Mesothelial cell of epicardium (in vitro differentiated cells): ENCODE measurements at regions not wholly inside any gene's neighbourhood (a gene's known extent, or its start where the extent isn't known, plus 50 kb on each side); places are given as distances from the start of the nearest gene placed in this dataset.

Experiments
- DNase-seq, 2 experiments: peaks; one replicate each; pipeline ENCODE4 v3.0.0; 2021; ENCODE audit warnings: low spot score in 2 of 2; ENCODE audit not compliant: unreplicated experiment in 2 of 2
- H3K27ac Mint-ChIP-seq: 2 replicates; pipeline ENCODE4 v1.8.0; 2021; ENCODE audit warnings: mixed read lengths
- H3K27me3 Mint-ChIP-seq: 2 replicates; pipeline ENCODE4 v1.8.0; 2021; ENCODE audit warnings: low read depth, mixed read lengths
- H3K36me3 Mint-ChIP-seq: 2 replicates; pipeline ENCODE4 v1.8.0; 2021; ENCODE audit warnings: mixed read lengths
- H3K4me1 Mint-ChIP-seq: 2 replicates; pipeline ENCODE4 v1.8.0; 2021; ENCODE audit warnings: mixed read lengths
- H3K4me3 Mint-ChIP-seq: 2 replicates; pipeline ENCODE4 v1.8.0; 2021; ENCODE audit warnings: mild to moderate bottlenecking, moderate library complexity, mixed read lengths
- H3K9me3 Mint-ChIP-seq: 2 replicates; pipeline ENCODE4 v1.8.0; 2021; ENCODE audit warnings: mixed read lengths
- TF ChIP-seq, protein P1 (sequence below): fragments of 200-600 bp; sonication (generic); IDR thresholded peaks from one replicate; pipeline ENCODE4 v1.5.0; 2021; ENCODE audit warnings: antibody characterized with exemption; ENCODE audit not compliant: unreplicated experiment

DNA sequence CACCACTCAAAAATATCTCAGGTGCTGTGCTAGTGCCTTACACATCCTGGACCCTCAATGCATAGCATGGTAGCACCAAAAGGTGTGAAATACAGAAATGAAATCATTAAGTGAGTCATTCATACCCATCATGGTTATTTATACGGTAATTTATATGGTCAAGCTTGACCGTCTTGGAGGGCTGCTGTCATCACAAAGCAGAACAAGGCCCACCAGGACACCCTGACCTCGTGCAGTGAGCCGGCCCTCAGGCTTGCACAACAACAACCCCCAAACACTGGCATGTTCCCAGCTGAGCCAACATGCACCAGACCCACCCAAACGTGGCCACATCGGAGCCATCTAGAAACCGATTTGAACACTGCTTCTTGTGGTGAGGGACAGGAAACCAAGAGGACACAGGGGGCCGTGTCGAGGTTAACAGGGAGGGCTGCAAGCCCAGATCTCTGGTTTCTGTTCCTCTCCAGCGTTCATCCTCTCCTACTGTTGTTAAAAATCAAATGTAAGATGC lies 378.5 kb upstream of the ID2 start:
- DNase-seq, result no peak
- no peaks in the 10 kb centered on the region for H3K9me3 Mint-ChIP-seq
- TF ChIP-seq, protein P1, sequence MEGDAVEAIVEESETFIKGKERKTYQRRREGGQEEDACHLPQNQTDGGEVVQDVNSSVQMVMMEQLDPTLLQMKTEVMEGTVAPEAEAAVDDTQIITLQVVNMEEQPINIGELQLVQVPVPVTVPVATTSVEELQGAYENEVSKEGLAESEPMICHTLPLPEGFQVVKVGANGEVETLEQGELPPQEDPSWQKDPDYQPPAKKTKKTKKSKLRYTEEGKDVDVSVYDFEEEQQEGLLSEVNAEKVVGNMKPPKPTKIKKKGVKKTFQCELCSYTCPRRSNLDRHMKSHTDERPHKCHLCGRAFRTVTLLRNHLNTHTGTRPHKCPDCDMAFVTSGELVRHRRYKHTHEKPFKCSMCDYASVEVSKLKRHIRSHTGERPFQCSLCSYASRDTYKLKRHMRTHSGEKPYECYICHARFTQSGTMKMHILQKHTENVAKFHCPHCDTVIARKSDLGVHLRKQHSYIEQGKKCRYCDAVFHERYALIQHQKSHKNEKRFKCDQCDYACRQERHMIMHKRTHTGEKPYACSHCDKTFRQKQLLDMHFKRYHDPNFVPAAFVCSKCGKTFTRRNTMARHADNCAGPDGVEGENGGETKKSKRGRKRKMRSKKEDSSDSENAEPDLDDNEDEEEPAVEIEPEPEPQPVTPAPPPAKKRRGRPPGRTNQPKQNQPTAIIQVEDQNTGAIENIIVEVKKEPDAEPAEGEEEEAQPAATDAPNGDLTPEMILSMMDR, result no peak
- H3K4me3 Mint-ChIP-seq, result no peak overlapping the region
- peaks cover 14% of the 10 kb centered on the region for H3K4me1 Mint-ChIP-seq
- no peaks in the 10 kb centered on the region for H3K36me3 Mint-ChIP-seq
- H3K27ac Mint-ChIP-seq, result no peak overlapping the region
- H3K27me3 Mint-ChIP-seq, result no peaks in the 10 kb centered on the region

DNA sequence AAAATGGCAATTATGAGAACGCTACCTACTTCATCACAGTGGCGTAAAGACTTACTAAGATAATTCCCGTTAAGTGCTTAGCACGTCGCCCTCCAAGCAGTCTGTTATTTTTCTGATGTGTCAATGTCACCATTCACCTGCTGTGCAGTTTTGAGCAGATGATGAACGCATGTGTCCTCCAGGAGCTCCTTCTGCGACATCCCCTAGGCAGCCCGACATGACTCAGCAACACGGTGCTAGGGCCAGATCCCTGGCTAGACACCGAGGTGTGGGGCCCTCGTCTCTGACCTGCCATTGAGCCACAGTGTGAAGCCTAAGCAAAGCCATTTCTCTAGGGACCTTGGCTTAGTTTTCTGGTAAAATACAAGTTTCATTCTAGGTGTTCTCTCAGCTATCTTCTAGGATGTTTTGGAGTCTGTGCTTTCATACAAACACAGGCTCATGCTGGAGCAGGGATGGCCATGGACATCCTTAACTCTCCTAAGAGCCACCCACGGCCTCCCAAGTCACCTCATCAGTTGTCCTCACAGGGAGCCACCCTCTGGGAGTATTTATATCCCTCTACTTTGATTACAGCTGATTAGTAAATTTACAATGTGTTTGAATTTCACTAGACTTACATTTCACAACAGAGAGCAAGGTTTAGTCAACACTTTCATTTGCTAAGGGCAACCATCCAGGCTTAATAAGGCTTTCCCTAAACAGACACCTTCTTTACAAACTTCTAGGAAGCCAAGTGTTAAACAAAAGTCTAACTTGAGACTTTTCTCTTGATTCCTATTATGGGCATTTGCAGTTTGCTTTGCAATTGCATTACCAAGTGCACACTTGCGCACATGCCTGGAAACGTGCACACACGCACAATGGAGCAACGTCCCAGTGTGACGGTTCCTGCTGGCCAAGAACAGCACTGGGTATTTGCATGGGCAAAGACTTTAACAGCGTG lies 376.8 kb upstream of the ID2 start:
- Mint-ChIP-seq H3K9me3 (no peaks in the 10 kb centered on the region), H3K36me3 (no peaks in the 10 kb centered on the region), H3K4me3 (no peak overlapping the region), H3K4me1 (peaks cover 18% of the 10 kb centered on the region), H3K27me3 (no peaks in the 10 kb centered on the region), H3K27ac (no peak overlapping the region)
- DNase-seq, result no peak
- TF ChIP-seq, protein P1, result no peak

DNA sequence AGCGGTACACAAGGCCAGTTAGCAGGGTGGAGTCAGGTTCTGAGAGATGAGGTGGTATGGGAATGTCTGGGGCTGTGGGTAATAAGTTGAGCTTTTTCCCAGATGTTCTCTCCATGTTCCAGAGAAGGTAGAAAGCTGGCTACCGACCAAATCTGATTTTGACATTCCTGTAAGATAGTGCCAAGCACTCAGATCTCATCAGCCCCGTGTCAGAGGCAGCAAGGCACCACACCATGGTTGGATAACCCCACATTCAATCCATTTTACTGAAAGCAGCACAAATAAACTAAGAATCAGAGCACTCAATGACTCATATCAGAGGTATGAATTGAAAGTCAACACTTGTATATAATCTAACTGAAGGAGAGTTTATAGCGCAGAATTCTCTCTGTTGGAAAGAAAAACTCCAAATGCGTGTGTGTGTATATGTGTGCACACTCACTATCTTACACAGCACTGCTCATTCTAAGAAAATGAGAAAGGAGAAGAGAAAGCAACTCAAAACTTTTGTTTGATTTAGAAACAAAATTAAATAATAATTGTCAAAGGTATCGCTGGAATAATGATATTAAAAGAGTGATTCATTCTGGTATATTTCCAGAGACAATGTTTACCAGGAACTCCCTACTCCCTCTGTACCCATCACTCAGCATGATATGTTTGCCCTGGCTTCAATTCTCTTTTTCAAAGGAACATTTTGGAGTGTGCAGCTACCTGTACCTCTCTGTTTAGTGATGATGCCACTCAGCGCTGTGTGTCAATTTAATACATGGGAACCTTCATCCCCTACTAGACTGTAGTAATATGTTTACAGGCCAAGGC lies 375.1 kb upstream of the ID2 start:
- DNase-seq, result no peak
- H3K9me3 Mint-ChIP-seq, result no peaks in the 10 kb centered on the region
- peak overlapping the region; percentile 68 for H3K27ac Mint-ChIP-seq
- H3K4me3 Mint-ChIP-seq, result no peak overlapping the region
- no peaks in the 10 kb centered on the region for H3K36me3 Mint-ChIP-seq
- H3K27me3 Mint-ChIP-seq, result peaks cover 3% of the 10 kb centered on the region
- peaks cover 18% of the 10 kb centered on the region for H3K4me1 Mint-ChIP-seq
- TF ChIP-seq, protein P1, result no peak

DNA sequence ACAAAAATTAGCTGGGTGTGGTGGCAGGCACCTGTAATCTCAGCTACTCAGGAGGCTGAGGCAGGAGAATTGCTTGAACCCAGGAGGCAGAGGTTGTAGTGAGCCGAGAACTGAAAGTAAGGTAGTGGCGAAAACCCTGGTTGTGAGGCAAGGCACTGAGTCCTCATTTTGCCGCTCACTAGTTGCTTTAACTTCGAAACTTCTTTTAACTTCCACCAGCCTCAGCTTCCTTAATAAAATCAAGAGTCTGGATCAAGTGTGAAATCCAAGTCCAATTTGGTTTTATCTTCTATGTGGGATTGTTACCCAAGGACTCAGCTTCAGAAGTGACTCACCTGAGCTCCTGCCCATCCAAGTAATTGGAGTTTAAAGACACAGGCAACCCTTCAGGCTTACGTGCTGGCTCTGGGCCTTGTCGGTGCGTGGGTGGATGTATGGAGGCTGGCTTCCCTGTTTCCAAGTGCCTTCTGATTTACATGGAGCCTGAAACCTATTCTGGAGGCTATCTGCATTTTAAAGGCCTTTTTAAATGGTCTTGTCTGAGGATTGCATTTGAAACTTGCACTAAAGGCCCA lies 374.2 kb upstream of the ID2 start:
- H3K36me3 Mint-ChIP-seq, result no peaks in the 10 kb centered on the region

DNA sequence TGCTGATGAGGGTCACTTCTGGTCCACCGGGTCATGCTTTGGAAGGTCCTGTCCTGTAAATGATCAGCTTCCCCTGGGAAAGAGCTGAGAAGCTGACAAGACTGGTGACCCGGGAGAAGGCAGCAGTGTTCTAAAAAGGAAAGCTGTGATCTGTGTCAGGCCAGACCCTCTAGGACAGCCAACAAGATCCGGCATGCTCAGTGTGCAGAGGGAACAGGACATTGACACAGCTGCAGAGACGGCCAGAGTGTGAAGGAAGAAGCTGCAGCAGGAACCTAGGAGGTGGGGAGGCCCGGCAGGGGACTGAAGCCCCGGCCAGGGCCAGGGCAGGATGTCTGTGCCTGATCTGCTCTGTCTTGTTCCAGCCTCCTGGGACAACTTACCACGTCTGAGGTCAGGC lies 372.7 kb upstream of the ID2 start:
- no peak overlapping the region for H3K27ac Mint-ChIP-seq
- H3K27me3 Mint-ChIP-seq, result peaks cover 3% of the 10 kb centered on the region
- H3K9me3 Mint-ChIP-seq, result no peaks in the 10 kb centered on the region
- no peak for DNase-seq
- H3K4me3 Mint-ChIP-seq, result no peak overlapping the region
- TF ChIP-seq, protein P1, result no peak
- peaks cover 32% of the 10 kb centered on the region for H3K4me1 Mint-ChIP-seq
- H3K36me3 Mint-ChIP-seq, result no peaks in the 10 kb centered on the region

More for the DNA sequence above, 374.2 kb upstream of the ID2 start:
- TF ChIP-seq, protein P1, result no peak
- Mint-ChIP-seq H3K9me3 (no peaks in the 10 kb centered on the region), H3K4me3 (no peak overlapping the region), H3K27ac (no peak overlapping the region), H3K4me1 (peaks cover 18% of the 10 kb centered on the region), H3K27me3 (peaks cover 3% of the 10 kb centered on the region)
- no peak for DNase-seq
